ENCODE measurements at regions not wholly inside any gene's neighbourhood (a gene's known extent, or its start where the extent isn't known, plus 50 kb on each side); places are given as distances from the start of the nearest gene placed in this dataset.

- intact Hi-C loops (cut with micrococcal nuclease; ENCODE audit: unreplicated experiment), result no loop called here
- CTCF ChIA-PET, result no interaction called here
- ATAC-seq (no peak), DNase-seq (ENCODE audit: low read depth, low spot score) (no peak)
- Histone ChIP-seq H3K4me1 (ENCODE audit: control insufficient read depth, insufficient read depth, low read length) (no peaks in the 10 kb centered on the region), H3K9me3 (ENCODE audit: control insufficient read depth, insufficient read depth, low read depth, low read length) (no peaks in the 10 kb centered on the region), H3K27ac (ENCODE audit: low read length) (no peak overlapping the region), H3K27me3 (ENCODE audit: control insufficient read depth, insufficient read depth, low read length) (no peaks in the 10 kb centered on the region), H3K36me3 (ENCODE audit: control insufficient read depth, insufficient read depth, low read length) (no peaks in the 10 kb centered on the region), H3K4me3 (ENCODE audit: low read depth in 2 of 2, low read length in 2 of 2) (no peak overlapping the region)
- in situ Hi-C loops (cut with HindIII; ENCODE audit: low pct_unique_long_range_greater_than_20kb, low sequenced_read_pairs), result no loop called here
- POLR2A ChIA-PET, result no interaction called here
- TF ChIP-seq TCF7L2 (IDR thresholded peaks at IDR 0.05; ENCODE audit: low read depth, low read length) (no peak), POLR2AphosphoS5 (IDR thresholded peaks at IDR 0.05; ENCODE audit: low read depth, low read length) (no peak), SIN3A (IDR thresholded peaks at IDR 0.05; ENCODE audit: borderline replicate concordance, insufficient read depth, low read depth, low read length) (no peak), REST (IDR thresholded peaks at IDR 0.05; ENCODE audit: insufficient read depth in 1 of 2, low read depth in 2 of 2, low read length in 1 of 2) (no peak), CTCF (IDR thresholded peaks at IDR 0.05) (no peak)
- BruUV-seq (replicated peaks), result no TSS peak
Observed at GRCh38 chr4:106690487-106690886, 321.9 kb upstream of the GIMD1 start.

GRCh38 chr4:106687026-106687425 is 318.4 kb upstream of the GIMD1 start:
- CTCF ChIA-PET, result no interaction called here
- in situ Hi-C loops (cut with HindIII; ENCODE audit: low pct_unique_long_range_greater_than_20kb, low sequenced_read_pairs), result no loop called here
- H3K27me3 ChIP-seq (ENCODE audit: control insufficient read depth, insufficient read depth, low read length), result no peaks in the 10 kb centered on the region

More at GRCh38 chr4:106687026-106687425, 318.4 kb upstream of the GIMD1 start:
- no peak for DNase-seq (ENCODE audit: low read depth, low spot score)
- Histone ChIP-seq H3K36me3 (ENCODE audit: control insufficient read depth, insufficient read depth, low read length) (no peaks in the 10 kb centered on the region), H3K4me3 (ENCODE audit: low read depth in 2 of 2, low read length in 2 of 2) (no peak overlapping the region), H3K4me1 (ENCODE audit: control insufficient read depth, insufficient read depth, low read length) (no peaks in the 10 kb centered on the region), H3K9me3 (ENCODE audit: control insufficient read depth, insufficient read depth, low read depth, low read length) (no peaks in the 10 kb centered on the region), H3K27ac (ENCODE audit: low read length) (no peak overlapping the region)
- no peak for TF ChIP-seq SIN3A (IDR thresholded peaks at IDR 0.05; ENCODE audit: borderline replicate concordance, insufficient read depth, low read depth, low read length)
- no peak for TF ChIP-seq POLR2AphosphoS5 (IDR thresholded peaks at IDR 0.05; ENCODE audit: low read depth, low read length)
- TF ChIP-seq TCF7L2 (IDR thresholded peaks at IDR 0.05; ENCODE audit: low read depth, low read length), result no peak
- TF ChIP-seq REST (IDR thresholded peaks at IDR 0.05; ENCODE audit: insufficient read depth in 1 of 2, low read depth in 2 of 2, low read length in 1 of 2), result no peak
- TF ChIP-seq CTCF (IDR thresholded peaks at IDR 0.05), result no peak
- no TSS peak for BruUV-seq (replicated peaks)
- no peak for ATAC-seq
- POLR2A ChIA-PET, result no interaction called here
- intact Hi-C loops (cut with micrococcal nuclease; ENCODE audit: unreplicated experiment), result no loop called here

All from Panc1 (cell line).